ENCODE measurements at regions not wholly inside any gene's neighbourhood (a gene's known extent, or its start where the extent isn't known, plus 50 kb on each side); places are given as distances from the start of the nearest gene placed in this dataset.
A peak's percentile ranks its signal among the peaks of the same experiment; 100 is the strongest.
"Not testable (repeated sequence)": the region's sequence is repeated elsewhere in the genome, so short reads cannot be mapped to it uniquely, and the experiment has no call there.

GRCh38 chr7:81187753-81188152, 268.9 kb upstream of the SEMA3C start:
- DNase-seq, result no peak
- H3K4me3 ChIP-seq (ENCODE audit: control insufficient read depth in 1 of 7, extremely low read depth in 1 of 7, insufficient read depth in 4 of 7, low read depth in 2 of 7, low read length in 6 of 7), result no peak overlapping the region
- ChIA-PET POLR2A (no interaction called here), CTCF (no interaction called here)
- H3K27ac ChIP-seq (ENCODE audit: insufficient read depth in 1 of 2, low read depth in 1 of 2, low read length in 2 of 2, poor library complexity in 1 of 2, severe bottlenecking in 2 of 2), result no peak overlapping the region
- no CpG with 5 or more reads among the region's 1 CpG for WGBS (ENCODE audit: insufficient coverage)
- no peaks in the 10 kb centered on the region for H3K36me3 ChIP-seq (ENCODE audit: control insufficient read depth in 4 of 4, insufficient read depth in 4 of 4, low read length in 3 of 4)
- H3K27me3 ChIP-seq (replicated peaks in 2 of 5; ENCODE audit: control insufficient read depth in 4 of 5, insufficient read depth in 5 of 5, low read length in 4 of 5), result no peaks in the 10 kb centered on the region
- H3K9me3 ChIP-seq (ENCODE audit: control extremely low read depth in 1 of 5, control insufficient read depth in 4 of 5, insufficient read depth in 2 of 5, low read depth in 1 of 5, low read length in 4 of 5), result no peaks in the 10 kb centered on the region
- no peaks in the 10 kb centered on the region for H3K4me1 ChIP-seq (ENCODE audit: control extremely low read depth in 1 of 4, control insufficient read depth in 4 of 4, insufficient read depth in 4 of 4, low read length in 3 of 4)

- Histone ChIP-seq H3K27me3 (replicated peaks in 2 of 5; ENCODE audit: control insufficient read depth in 4 of 5, insufficient read depth in 5 of 5, low read length in 4 of 5) (no peaks in the 10 kb centered on the region), H3K9me3 (ENCODE audit: control extremely low read depth in 1 of 5, control insufficient read depth in 4 of 5, insufficient read depth in 2 of 5, low read depth in 1 of 5, low read length in 4 of 5) (no peaks in the 10 kb centered on the region), H3K4me1 (ENCODE audit: control extremely low read depth in 1 of 4, control insufficient read depth in 4 of 4, insufficient read depth in 4 of 4, low read length in 3 of 4) (no peaks in the 10 kb centered on the region), H3K4me3 (ENCODE audit: control insufficient read depth in 1 of 7, extremely low read depth in 1 of 7, insufficient read depth in 4 of 7, low read depth in 2 of 7, low read length in 6 of 7) (no peak overlapping the region), H3K36me3 (ENCODE audit: control insufficient read depth in 4 of 4, insufficient read depth in 4 of 4, low read length in 3 of 4) (no peaks in the 10 kb centered on the region), H3K27ac (ENCODE audit: insufficient read depth in 1 of 2, low read depth in 1 of 2, low read length in 2 of 2, poor library complexity in 1 of 2, severe bottlenecking in 2 of 2) (no peak overlapping the region)
- no peak for DNase-seq
- POLR2A ChIA-PET, result no interaction called here
- no CpG with 5 or more reads among the region's 2 CpGs for WGBS (ENCODE audit: insufficient coverage)
- CTCF ChIA-PET, result no interaction called here
Measured at GRCh38 chr7:81186691-81187090, 267.8 kb upstream of the SEMA3C start.

GRCh38 chr7:81185072-81185471, 266.2 kb upstream of the SEMA3C start:
- no peaks in the 10 kb centered on the region for H3K36me3 ChIP-seq (ENCODE audit: control insufficient read depth in 4 of 4, insufficient read depth in 4 of 4, low read length in 3 of 4)

GRCh38 chr7:81183326-81183725, 264.5 kb upstream of the SEMA3C start:
- WGBS (ENCODE audit: insufficient coverage), result no CpG with 5 or more reads among the region's 2 CpGs
- H3K36me3 ChIP-seq (ENCODE audit: control insufficient read depth in 4 of 4, insufficient read depth in 4 of 4, low read length in 3 of 4), result no peaks in the 10 kb centered on the region
- DNase-seq, result no peak
- peaks cover 0 to 3% (median 0%) of the 10 kb centered on the region in 5 experiments for H3K9me3 ChIP-seq (ENCODE audit: control extremely low read depth in 1 of 5, control insufficient read depth in 4 of 5, insufficient read depth in 2 of 5, low read depth in 1 of 5, low read length in 4 of 5)
- H3K27ac ChIP-seq (ENCODE audit: insufficient read depth in 1 of 2, low read depth in 1 of 2, low read length in 2 of 2, poor library complexity in 1 of 2, severe bottlenecking in 2 of 2), result no peak overlapping the region
- ChIA-PET POLR2A (no interaction called here), CTCF (interaction anchor here (1.4 kb wide), 1 partner anchor 8 kb away, joined by 3 read pairs; no protein-coding TSS in a partner anchor)
- no peaks in the 10 kb centered on the region for H3K27me3 ChIP-seq (replicated peaks in 2 of 5; ENCODE audit: control insufficient read depth in 4 of 5, insufficient read depth in 5 of 5, low read length in 4 of 5)
- no peak overlapping the region for H3K4me3 ChIP-seq (ENCODE audit: control insufficient read depth in 1 of 7, extremely low read depth in 1 of 7, insufficient read depth in 4 of 7, low read depth in 2 of 7, low read length in 6 of 7)
- H3K4me1 ChIP-seq (ENCODE audit: control extremely low read depth in 1 of 4, control insufficient read depth in 4 of 4, insufficient read depth in 4 of 4, low read length in 3 of 4), result no peaks in the 10 kb centered on the region

More at GRCh38 chr7:81185072-81185471, 266.2 kb upstream of the SEMA3C start:
- H3K4me1 ChIP-seq (ENCODE audit: control extremely low read depth in 1 of 4, control insufficient read depth in 4 of 4, insufficient read depth in 4 of 4, low read length in 3 of 4), result no peaks in the 10 kb centered on the region
- H3K9me3 ChIP-seq (ENCODE audit: control extremely low read depth in 1 of 5, control insufficient read depth in 4 of 5, insufficient read depth in 2 of 5, low read depth in 1 of 5, low read length in 4 of 5), result peaks cover 0 to 3% (median 0%) of the 10 kb centered on the region in 5 experiments
- H3K27ac ChIP-seq (ENCODE audit: insufficient read depth in 1 of 2, low read depth in 1 of 2, low read length in 2 of 2, poor library complexity in 1 of 2, severe bottlenecking in 2 of 2), result no peak overlapping the region
- H3K4me3 ChIP-seq (ENCODE audit: control insufficient read depth in 1 of 7, extremely low read depth in 1 of 7, insufficient read depth in 4 of 7, low read depth in 2 of 7, low read length in 6 of 7), result no peak overlapping the region
- ChIA-PET POLR2A (no interaction called here), CTCF (no interaction called here)
- peak in 1 of 3 donors; percentile 7 for DNase-seq
- no peaks in the 10 kb centered on the region for H3K27me3 ChIP-seq (replicated peaks in 2 of 5; ENCODE audit: control insufficient read depth in 4 of 5, insufficient read depth in 5 of 5, low read length in 4 of 5)

- H3K27me3 ChIP-seq (replicated peaks in 2 of 5; ENCODE audit: control insufficient read depth in 4 of 5, insufficient read depth in 5 of 5, low read length in 4 of 5); H3K4me1 ChIP-seq (ENCODE audit: control extremely low read depth in 1 of 4, control insufficient read depth in 4 of 4, insufficient read depth in 4 of 4, low read length in 3 of 4); H3K4me3 ChIP-seq (ENCODE audit: control insufficient read depth in 1 of 7, extremely low read depth in 1 of 7, insufficient read depth in 4 of 7, low read depth in 2 of 7, low read length in 6 of 7); H3K27ac ChIP-seq (ENCODE audit: insufficient read depth in 1 of 2, low read depth in 1 of 2, low read length in 2 of 2, poor library complexity in 1 of 2, severe bottlenecking in 2 of 2); H3K9me3 ChIP-seq (ENCODE audit: control extremely low read depth in 1 of 5, control insufficient read depth in 4 of 5, insufficient read depth in 2 of 5, low read depth in 1 of 5, low read length in 4 of 5); DNase-seq; H3K36me3 ChIP-seq (ENCODE audit: control insufficient read depth in 4 of 4, insufficient read depth in 4 of 4, low read length in 3 of 4); POLR2A ChIA-PET; CTCF ChIA-PET: not testable (repeated sequence)
- 93% methylated on average over 9 of the region's 10 CpGs for WGBS (ENCODE audit: insufficient coverage)
Measured at GRCh38 chr7:81182056-81182455, 263.2 kb upstream of the SEMA3C start.

GRCh38 chr7:81181066-81181465, 262.2 kb upstream of the SEMA3C start:
- POLR2A ChIA-PET, result no interaction called here
- Histone ChIP-seq H3K27me3 (replicated peaks in 2 of 5; ENCODE audit: control insufficient read depth in 4 of 5, insufficient read depth in 5 of 5, low read length in 4 of 5) (no peaks in the 10 kb centered on the region), H3K9me3 (ENCODE audit: control extremely low read depth in 1 of 5, control insufficient read depth in 4 of 5, insufficient read depth in 2 of 5, low read depth in 1 of 5, low read length in 4 of 5) (peaks cover 0 to 3% (median 0%) of the 10 kb centered on the region in 5 experiments), H3K27ac (ENCODE audit: insufficient read depth in 1 of 2, low read depth in 1 of 2, low read length in 2 of 2, poor library complexity in 1 of 2, severe bottlenecking in 2 of 2) (no peak overlapping the region), H3K4me1 (ENCODE audit: control extremely low read depth in 1 of 4, control insufficient read depth in 4 of 4, insufficient read depth in 4 of 4, low read length in 3 of 4) (no peaks in the 10 kb centered on the region), H3K36me3 (ENCODE audit: control insufficient read depth in 4 of 4, insufficient read depth in 4 of 4, low read length in 3 of 4) (no peaks in the 10 kb centered on the region), H3K4me3 (ENCODE audit: control insufficient read depth in 1 of 7, extremely low read depth in 1 of 7, insufficient read depth in 4 of 7, low read depth in 2 of 7, low read length in 6 of 7) (no peak overlapping the region)
- CTCF ChIA-PET, result interaction anchor here (1.2 kb wide), 1 partner anchor 9 kb away, joined by 3 read pairs; no protein-coding TSS in a partner anchor
- no peak for DNase-seq

GRCh38 chr7:81180573-81180972, 261.7 kb upstream of the SEMA3C start:
- no peaks in the 10 kb centered on the region for H3K4me1 ChIP-seq (ENCODE audit: control extremely low read depth in 1 of 4, control insufficient read depth in 4 of 4, insufficient read depth in 4 of 4, low read length in 3 of 4)
- no peak for DNase-seq
- no peaks in the 10 kb centered on the region for H3K27me3 ChIP-seq (replicated peaks in 2 of 5; ENCODE audit: control insufficient read depth in 4 of 5, insufficient read depth in 5 of 5, low read length in 4 of 5)
- H3K4me3 ChIP-seq (ENCODE audit: control insufficient read depth in 1 of 7, extremely low read depth in 1 of 7, insufficient read depth in 4 of 7, low read depth in 2 of 7, low read length in 6 of 7), result no peak overlapping the region
- no peak overlapping the region for H3K27ac ChIP-seq (ENCODE audit: insufficient read depth in 1 of 2, low read depth in 1 of 2, low read length in 2 of 2, poor library complexity in 1 of 2, severe bottlenecking in 2 of 2)
- H3K9me3 ChIP-seq (ENCODE audit: control extremely low read depth in 1 of 5, control insufficient read depth in 4 of 5, insufficient read depth in 2 of 5, low read depth in 1 of 5, low read length in 4 of 5), result peaks cover 0 to 3% (median 0%) of the 10 kb centered on the region in 5 experiments
- 100% methylated on average over 2 of the region's 2 CpGs for WGBS (ENCODE audit: insufficient coverage)
- ChIA-PET POLR2A (no interaction called here), CTCF (interaction anchor here (1.2 kb wide), 1 partner anchor 9 kb away, joined by 3 read pairs; no protein-coding TSS in a partner anchor)
- H3K36me3 ChIP-seq (ENCODE audit: control insufficient read depth in 4 of 4, insufficient read depth in 4 of 4, low read length in 3 of 4), result no peaks in the 10 kb centered on the region
